ENCODE measurements at regions not wholly inside any gene's neighbourhood (a gene's known extent, or its start where the extent isn't known, plus 50 kb on each side); places are given as distances from the start of the nearest gene placed in this dataset.

GRCh38 chr4:36394352-36394903 is 113.0 kb downstream of the DTHD1 start:
- no peaks in the 10 kb centered on the region for H3K36me3 ChIP-seq (ENCODE audit: control insufficient read depth in 2 of 2, insufficient read depth in 2 of 2, low read length in 2 of 2)
- H3K9ac ChIP-seq (ENCODE audit: low read depth in 1 of 2, low read length in 2 of 2) = no peak overlapping the region
- no peak overlapping the region for H3K27ac ChIP-seq (ENCODE audit: low read depth in 2 of 2, low read length in 2 of 2)
- no peak overlapping the region for H3K4me3 ChIP-seq (ENCODE audit: low read length in 2 of 2)
- no peaks in the 10 kb centered on the region for H3K4me1 ChIP-seq (ENCODE audit: control insufficient read depth in 2 of 2, insufficient read depth in 2 of 2, low read length in 2 of 2)
- no peaks in the 10 kb centered on the region for H3K9me3 ChIP-seq (ENCODE audit: control insufficient read depth in 2 of 2, low read length in 2 of 2)
- no peaks in the 10 kb centered on the region for H3K27me3 ChIP-seq (ENCODE audit: control insufficient read depth in 2 of 2, insufficient read depth in 2 of 2, low read length in 2 of 2)

- Histone ChIP-seq H3K4me1 (ENCODE audit: control insufficient read depth in 2 of 2, insufficient read depth in 2 of 2, low read length in 2 of 2) (no peaks in the 10 kb centered on the region), H3K27ac (ENCODE audit: low read depth in 2 of 2, low read length in 2 of 2) (no peak overlapping the region), H3K9me3 (ENCODE audit: control insufficient read depth in 2 of 2, low read length in 2 of 2) (no peaks in the 10 kb centered on the region), H3K36me3 (ENCODE audit: control insufficient read depth in 2 of 2, insufficient read depth in 2 of 2, low read length in 2 of 2) (no peaks in the 10 kb centered on the region), H3K4me3 (ENCODE audit: low read length in 2 of 2) (no peak overlapping the region), H3K9ac (ENCODE audit: low read depth in 1 of 2, low read length in 2 of 2) (no peak overlapping the region), H3K27me3 (ENCODE audit: control insufficient read depth in 2 of 2, insufficient read depth in 2 of 2, low read length in 2 of 2) (no peaks in the 10 kb centered on the region)
Measured at GRCh38 chr4:36399762-36400353, 118.4 kb downstream of the DTHD1 start.

GRCh38 chr4:36402008-36402758 is 120.8 kb downstream of the DTHD1 start:
- no peak overlapping the region for H3K4me3 ChIP-seq (ENCODE audit: low read length in 2 of 2)
- no peaks in the 10 kb centered on the region for H3K36me3 ChIP-seq (ENCODE audit: control insufficient read depth in 2 of 2, insufficient read depth in 2 of 2, low read length in 2 of 2)
- no peak overlapping the region for H3K27ac ChIP-seq (ENCODE audit: low read depth in 2 of 2, low read length in 2 of 2)
- no peaks in the 10 kb centered on the region for H3K9me3 ChIP-seq (ENCODE audit: control insufficient read depth in 2 of 2, low read length in 2 of 2)
- H3K27me3 ChIP-seq (ENCODE audit: control insufficient read depth in 2 of 2, insufficient read depth in 2 of 2, low read length in 2 of 2) = no peaks in the 10 kb centered on the region
- H3K9ac ChIP-seq (ENCODE audit: low read depth in 1 of 2, low read length in 2 of 2) = no peak overlapping the region
- H3K4me1 ChIP-seq (ENCODE audit: control insufficient read depth in 2 of 2, insufficient read depth in 2 of 2, low read length in 2 of 2) = no peaks in the 10 kb centered on the region

- no peaks in the 10 kb centered on the region for H3K27me3 ChIP-seq (ENCODE audit: control insufficient read depth in 2 of 2, insufficient read depth in 2 of 2, low read length in 2 of 2)
- no peak overlapping the region for H3K9ac ChIP-seq (ENCODE audit: low read depth in 1 of 2, low read length in 2 of 2)
- no peaks in the 10 kb centered on the region for H3K9me3 ChIP-seq (ENCODE audit: control insufficient read depth in 2 of 2, low read length in 2 of 2)
- H3K4me3 ChIP-seq (ENCODE audit: low read length in 2 of 2) = no peak overlapping the region
- H3K27ac ChIP-seq (ENCODE audit: low read depth in 2 of 2, low read length in 2 of 2) = no peak overlapping the region
- H3K36me3 ChIP-seq (ENCODE audit: control insufficient read depth in 2 of 2, insufficient read depth in 2 of 2, low read length in 2 of 2) = no peaks in the 10 kb centered on the region
- H3K4me1 ChIP-seq (ENCODE audit: control insufficient read depth in 2 of 2, insufficient read depth in 2 of 2, low read length in 2 of 2) = no peaks in the 10 kb centered on the region
Measured at GRCh38 chr4:36411338-36411737, 129.9 kb downstream of the DTHD1 start.

- Histone ChIP-seq H3K9me3 (ENCODE audit: control insufficient read depth in 2 of 2, low read length in 2 of 2) (no peaks in the 10 kb centered on the region), H3K4me1 (ENCODE audit: control insufficient read depth in 2 of 2, insufficient read depth in 2 of 2, low read length in 2 of 2) (no peaks in the 10 kb centered on the region), H3K27ac (ENCODE audit: low read depth in 2 of 2, low read length in 2 of 2) (no peak overlapping the region), H3K9ac (ENCODE audit: low read depth in 1 of 2, low read length in 2 of 2) (no peak overlapping the region), H3K36me3 (ENCODE audit: control insufficient read depth in 2 of 2, insufficient read depth in 2 of 2, low read length in 2 of 2) (no peaks in the 10 kb centered on the region), H3K27me3 (ENCODE audit: control insufficient read depth in 2 of 2, insufficient read depth in 2 of 2, low read length in 2 of 2) (no peaks in the 10 kb centered on the region), H3K4me3 (ENCODE audit: low read length in 2 of 2) (no peak overlapping the region)
Measured at GRCh38 chr4:36414248-36414647, 132.8 kb downstream of the DTHD1 start.

- no peaks in the 10 kb centered on the region for H3K27me3 ChIP-seq (ENCODE audit: control insufficient read depth in 2 of 2, insufficient read depth in 2 of 2, low read length in 2 of 2)
- no peaks in the 10 kb centered on the region for H3K9me3 ChIP-seq (ENCODE audit: control insufficient read depth in 2 of 2, low read length in 2 of 2)
- no peaks in the 10 kb centered on the region for H3K4me1 ChIP-seq (ENCODE audit: control insufficient read depth in 2 of 2, insufficient read depth in 2 of 2, low read length in 2 of 2)
- no peak overlapping the region for H3K9ac ChIP-seq (ENCODE audit: low read depth in 1 of 2, low read length in 2 of 2)
- no peak overlapping the region for H3K27ac ChIP-seq (ENCODE audit: low read depth in 2 of 2, low read length in 2 of 2)
- no peaks in the 10 kb centered on the region for H3K36me3 ChIP-seq (ENCODE audit: control insufficient read depth in 2 of 2, insufficient read depth in 2 of 2, low read length in 2 of 2)
- no peak overlapping the region for H3K4me3 ChIP-seq (ENCODE audit: low read length in 2 of 2)
Measured at GRCh38 chr4:36417146-36417545, 135.7 kb downstream of the DTHD1 start.

- Histone ChIP-seq H3K27me3 (ENCODE audit: control insufficient read depth in 2 of 2, insufficient read depth in 2 of 2, low read length in 2 of 2) (no peaks in the 10 kb centered on the region), H3K4me1 (ENCODE audit: control insufficient read depth in 2 of 2, insufficient read depth in 2 of 2, low read length in 2 of 2) (no peaks in the 10 kb centered on the region), H3K4me3 (ENCODE audit: low read length in 2 of 2) (no peak overlapping the region), H3K27ac (ENCODE audit: low read depth in 2 of 2, low read length in 2 of 2) (no peak overlapping the region), H3K9ac (ENCODE audit: low read depth in 1 of 2, low read length in 2 of 2) (no peak overlapping the region), H3K9me3 (ENCODE audit: control insufficient read depth in 2 of 2, low read length in 2 of 2) (no peaks in the 10 kb centered on the region), H3K36me3 (ENCODE audit: control insufficient read depth in 2 of 2, insufficient read depth in 2 of 2, low read length in 2 of 2) (no peaks in the 10 kb centered on the region)
Measured at GRCh38 chr4:36420111-36420679, 138.8 kb downstream of the DTHD1 start.

GRCh38 chr4:36422607-36423006 is 141.2 kb downstream of the DTHD1 start:
- H3K27ac ChIP-seq (ENCODE audit: low read depth in 2 of 2, low read length in 2 of 2) = no peak overlapping the region
- no peak overlapping the region for H3K9ac ChIP-seq (ENCODE audit: low read depth in 1 of 2, low read length in 2 of 2)

GRCh38 chr4:36426741-36427140 is 145.3 kb downstream of the DTHD1 start:
- no peaks in the 10 kb centered on the region for H3K4me1 ChIP-seq (ENCODE audit: control insufficient read depth in 2 of 2, insufficient read depth in 2 of 2, low read length in 2 of 2)
- no peaks in the 10 kb centered on the region for H3K27me3 ChIP-seq (ENCODE audit: control insufficient read depth in 2 of 2, insufficient read depth in 2 of 2, low read length in 2 of 2)
- no peak overlapping the region for H3K27ac ChIP-seq (ENCODE audit: low read depth in 2 of 2, low read length in 2 of 2)
- no peak overlapping the region for H3K9ac ChIP-seq (ENCODE audit: low read depth in 1 of 2, low read length in 2 of 2)
- H3K9me3 ChIP-seq (ENCODE audit: control insufficient read depth in 2 of 2, low read length in 2 of 2) = no peaks in the 10 kb centered on the region
- no peaks in the 10 kb centered on the region for H3K36me3 ChIP-seq (ENCODE audit: control insufficient read depth in 2 of 2, insufficient read depth in 2 of 2, low read length in 2 of 2)
- H3K4me3 ChIP-seq (ENCODE audit: low read length in 2 of 2) = no peak overlapping the region

More at GRCh38 chr4:36422607-36423006, 141.2 kb downstream of the DTHD1 start:
- H3K9me3 ChIP-seq (ENCODE audit: control insufficient read depth in 2 of 2, low read length in 2 of 2) = no peaks in the 10 kb centered on the region
- no peaks in the 10 kb centered on the region for H3K27me3 ChIP-seq (ENCODE audit: control insufficient read depth in 2 of 2, insufficient read depth in 2 of 2, low read length in 2 of 2)
- no peak overlapping the region for H3K4me3 ChIP-seq (ENCODE audit: low read length in 2 of 2)
- no peaks in the 10 kb centered on the region for H3K36me3 ChIP-seq (ENCODE audit: control insufficient read depth in 2 of 2, insufficient read depth in 2 of 2, low read length in 2 of 2)
- no peaks in the 10 kb centered on the region for H3K4me1 ChIP-seq (ENCODE audit: control insufficient read depth in 2 of 2, insufficient read depth in 2 of 2, low read length in 2 of 2)

GRCh38 chr4:36427696-36428095 is 146.3 kb downstream of the DTHD1 start:
- H3K27me3 ChIP-seq (ENCODE audit: control insufficient read depth in 2 of 2, insufficient read depth in 2 of 2, low read length in 2 of 2) = no peaks in the 10 kb centered on the region
- no peak overlapping the region for H3K27ac ChIP-seq (ENCODE audit: low read depth in 2 of 2, low read length in 2 of 2)
- no peaks in the 10 kb centered on the region for H3K9me3 ChIP-seq (ENCODE audit: control insufficient read depth in 2 of 2, low read length in 2 of 2)
- no peak overlapping the region for H3K9ac ChIP-seq (ENCODE audit: low read depth in 1 of 2, low read length in 2 of 2)
- H3K36me3 ChIP-seq (ENCODE audit: control insufficient read depth in 2 of 2, insufficient read depth in 2 of 2, low read length in 2 of 2) = no peaks in the 10 kb centered on the region
- no peaks in the 10 kb centered on the region for H3K4me1 ChIP-seq (ENCODE audit: control insufficient read depth in 2 of 2, insufficient read depth in 2 of 2, low read length in 2 of 2)
- no peak overlapping the region for H3K4me3 ChIP-seq (ENCODE audit: low read length in 2 of 2)

Measured in mucosa of rectum (tissue), 2 donors.